Globus pallidus (tissue), 1 donor: ENCODE measurements at regions not wholly inside any gene's neighbourhood (a gene's known extent, or its start where the extent isn't known, plus 50 kb on each side); places are given as distances from the start of the nearest gene placed in this dataset.
"Not testable (repeated sequence)": the region's sequence is repeated elsewhere in the genome, so short reads cannot be mapped to it uniquely, and the experiment has no call there.

Experiments
- DNase-seq: peaks from one replicate; pipeline ENCODE4 v3.0.0-alpha.2; 2015; ENCODE audit warnings: low spot score

DNA sequence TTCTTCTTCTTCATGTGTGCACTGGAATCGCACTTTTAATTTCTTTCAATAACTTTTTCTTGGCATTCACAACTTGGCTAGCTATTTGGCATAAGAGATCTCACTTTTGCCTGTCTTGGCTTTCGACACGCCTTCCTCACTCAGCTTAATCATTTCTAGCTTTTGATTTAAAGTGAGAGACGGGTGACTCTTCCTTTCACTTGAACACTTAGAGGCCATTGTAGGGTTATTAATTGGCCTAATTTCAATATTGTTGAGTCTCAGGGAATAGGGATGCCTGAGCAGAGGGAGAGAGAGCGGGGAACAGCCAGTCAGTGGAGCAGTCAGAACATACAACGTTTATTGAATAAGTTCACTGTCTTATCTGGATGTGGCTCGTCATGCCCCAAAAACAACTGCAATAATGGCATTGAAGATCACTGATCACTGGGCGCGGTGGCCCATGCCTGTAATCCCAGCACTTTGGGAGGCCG, 200.3 kb downstream of the SEC14L1 start:
- no peak for DNase-seq

DNA sequence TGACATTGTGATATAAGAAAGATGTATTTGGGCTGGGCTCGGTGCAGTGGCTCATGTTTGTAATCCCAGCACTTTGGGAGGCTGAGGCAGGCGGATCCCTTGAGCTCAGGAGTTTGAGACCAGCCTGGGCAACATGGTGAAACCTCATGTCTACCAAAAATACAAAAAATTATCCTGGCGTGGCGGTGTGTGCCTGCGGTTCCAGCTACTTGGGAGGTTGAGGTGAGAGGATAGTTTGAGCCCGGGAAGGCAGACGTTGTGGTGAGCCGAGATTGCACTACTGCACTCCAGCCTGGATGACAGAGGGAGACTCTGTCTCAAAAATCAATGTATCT, 201.9 kb downstream of the SEC14L1 start:
- not testable (repeated sequence) for DNase-seq

DNA sequence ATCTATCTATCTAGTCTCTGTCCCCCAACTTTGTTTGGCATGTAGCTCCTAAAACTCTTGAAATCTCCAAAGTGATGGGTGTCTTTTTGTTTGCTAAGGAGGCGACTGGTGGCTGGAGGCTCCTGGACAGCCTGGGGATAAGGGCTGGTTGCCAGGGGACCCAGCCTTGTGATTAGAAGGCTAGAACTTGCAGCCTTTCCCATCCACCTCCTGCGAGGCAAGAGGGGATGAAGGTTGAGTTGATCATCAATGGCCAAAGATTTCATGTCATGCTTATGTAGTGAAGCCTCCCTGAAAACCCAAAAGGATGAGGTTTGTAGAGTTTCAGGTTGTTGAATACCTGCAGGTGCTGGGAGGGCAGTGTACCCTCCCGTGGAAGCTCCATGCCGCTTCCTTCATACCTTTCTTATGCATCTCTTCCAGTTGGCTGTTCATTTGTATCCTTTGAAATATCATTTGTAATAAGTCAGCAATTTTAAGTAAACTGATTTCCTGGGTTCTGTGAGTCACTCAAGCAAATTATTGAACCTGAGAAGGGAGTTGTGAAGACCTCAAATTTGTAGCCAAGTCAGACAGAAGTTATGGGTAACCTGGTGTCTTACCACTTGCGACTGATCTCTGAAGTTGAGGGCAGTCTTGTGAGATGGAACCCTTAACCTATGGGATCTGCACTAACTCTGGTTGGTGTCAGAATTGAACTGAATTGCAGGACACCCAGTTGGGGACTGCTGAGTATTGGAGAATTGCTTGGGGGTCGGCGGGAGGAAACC, 202.4 kb downstream of the SEC14L1 start:
- no peak for DNase-seq

DNA sequence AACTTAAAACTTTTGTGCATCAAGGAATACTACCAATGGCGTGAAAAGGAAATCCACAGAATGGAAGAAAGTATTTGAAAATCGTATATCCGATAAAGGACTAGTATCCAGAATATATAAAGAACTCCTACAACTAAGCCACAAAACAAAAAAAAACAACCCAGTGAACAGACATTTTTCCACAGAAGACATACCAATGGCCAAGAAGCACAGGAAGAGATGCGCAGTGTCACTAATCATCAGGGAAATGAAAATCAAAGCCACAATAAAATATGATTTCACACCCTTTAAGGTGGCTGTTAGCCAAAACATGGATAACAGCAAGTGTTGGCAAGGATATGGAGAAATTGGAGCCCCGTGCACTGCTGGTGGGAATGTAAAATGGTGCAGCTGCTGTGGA, 203.3 kb downstream of the SEC14L1 start:
- DNase-seq: no peak

DNA sequence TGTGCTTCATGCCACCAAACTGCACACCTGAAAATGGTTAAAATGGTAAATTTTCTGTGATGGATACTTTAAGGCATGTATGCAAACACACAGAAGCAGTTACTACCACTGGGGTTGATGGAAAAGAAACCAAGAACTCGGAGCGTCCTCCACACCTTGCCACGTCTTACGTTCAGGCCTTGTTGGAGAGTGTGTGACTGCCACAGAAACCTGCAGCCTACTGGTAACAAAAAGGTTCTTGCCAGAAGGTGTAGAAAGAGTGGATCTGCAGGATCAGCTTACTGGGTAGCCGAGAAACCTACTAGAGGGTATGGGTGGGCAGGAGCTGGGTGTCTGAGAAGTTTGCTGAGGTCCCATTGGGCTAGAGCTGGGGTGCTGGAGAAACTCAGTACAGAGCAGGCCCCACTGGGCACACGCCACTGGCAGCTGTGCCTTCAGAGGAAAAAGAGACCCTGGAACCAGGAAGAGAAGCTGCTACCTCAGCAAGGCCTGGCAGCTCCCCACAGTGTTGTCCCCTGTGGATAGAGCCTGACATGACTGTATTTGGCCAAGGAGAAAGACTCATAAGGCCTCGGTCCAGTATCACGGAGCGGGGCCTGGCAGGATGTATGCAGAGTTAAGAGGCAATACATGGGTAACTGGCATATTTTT, 204.6 kb downstream of the SEC14L1 start:
- no peak for DNase-seq

DNA sequence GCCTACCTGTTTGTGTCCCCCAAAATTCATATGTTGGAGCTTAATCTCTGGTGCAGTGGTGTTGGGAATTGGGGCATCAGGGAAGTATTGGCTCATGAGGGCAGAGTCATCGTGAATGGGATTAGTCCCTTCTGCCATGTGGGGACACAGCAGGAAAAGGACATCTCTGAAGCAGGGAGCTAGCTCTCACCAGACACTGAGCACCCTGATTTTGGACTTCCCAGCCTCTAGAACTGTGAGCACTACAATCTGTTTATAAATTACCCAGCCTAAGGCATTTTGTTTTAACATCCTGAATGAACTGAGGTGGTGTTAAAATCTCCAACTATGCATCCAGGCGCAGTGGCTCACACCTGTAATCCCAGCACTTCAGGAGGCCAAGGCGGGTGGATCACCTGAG, 206.0 kb downstream of the SEC14L1 start:
- no peak for DNase-seq

DNA sequence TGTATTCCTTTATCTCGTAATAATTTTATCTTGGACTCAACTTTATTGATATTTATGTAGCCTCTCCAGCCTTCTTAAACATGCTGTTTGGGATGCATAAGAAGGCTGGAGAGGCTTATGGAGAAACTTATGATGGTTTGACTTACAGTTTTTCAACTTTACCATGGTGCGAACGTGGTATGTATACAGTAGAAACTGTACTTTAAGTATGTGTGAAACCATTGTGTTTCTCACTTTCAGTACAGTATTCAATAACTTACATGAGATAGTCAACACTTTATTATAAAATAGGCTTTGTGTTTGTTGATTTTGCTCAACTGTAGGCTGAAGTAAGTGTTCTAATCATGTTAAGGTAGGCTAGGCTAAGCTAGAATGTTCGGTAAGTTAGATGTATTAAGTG, 206.8 kb downstream of the SEC14L1 start:
- no peak for DNase-seq

DNA sequence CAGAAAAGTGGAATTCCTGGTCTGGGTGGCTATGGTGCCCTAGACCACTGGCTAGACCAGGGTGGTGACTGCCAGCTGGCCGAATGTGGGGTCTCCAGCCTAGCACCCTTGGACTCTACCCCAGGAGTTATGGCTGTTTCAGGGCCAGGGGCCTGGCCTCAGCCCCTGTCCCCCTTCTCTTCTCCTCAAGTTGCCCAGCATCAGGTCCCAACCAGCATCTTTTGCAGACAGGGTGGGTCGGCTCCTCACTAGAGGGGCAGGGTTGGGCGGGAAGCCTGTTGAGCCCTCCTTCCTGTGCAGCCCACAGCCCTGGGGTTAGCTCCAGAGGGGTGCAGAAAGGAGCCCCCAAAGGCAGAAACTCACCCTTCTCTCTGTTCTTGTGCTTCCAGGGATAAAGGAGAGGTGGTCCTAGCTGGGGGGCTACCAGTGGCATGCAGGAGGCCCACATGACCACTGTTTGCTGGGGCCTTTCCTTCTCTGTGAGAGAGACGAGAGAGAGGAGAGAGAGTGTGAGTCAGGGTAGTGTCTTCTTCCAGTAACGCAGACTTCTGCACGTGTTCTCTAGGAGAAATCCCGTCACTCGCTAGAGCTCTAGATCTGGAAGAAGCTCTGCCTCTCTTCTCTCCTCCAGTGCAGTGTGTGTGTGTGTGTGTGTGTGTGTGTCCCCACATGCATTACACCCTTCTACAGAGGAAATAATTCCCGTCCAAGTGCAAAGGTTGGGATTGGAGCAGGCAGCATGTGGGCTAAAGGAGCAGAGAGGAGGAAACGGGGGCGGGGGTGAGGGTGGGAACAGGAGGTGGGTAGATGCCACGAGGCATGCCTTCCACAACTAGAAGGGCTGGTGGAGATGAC, 209.4 kb downstream of the SEC14L1 start:
- no peak for DNase-seq

DNA sequence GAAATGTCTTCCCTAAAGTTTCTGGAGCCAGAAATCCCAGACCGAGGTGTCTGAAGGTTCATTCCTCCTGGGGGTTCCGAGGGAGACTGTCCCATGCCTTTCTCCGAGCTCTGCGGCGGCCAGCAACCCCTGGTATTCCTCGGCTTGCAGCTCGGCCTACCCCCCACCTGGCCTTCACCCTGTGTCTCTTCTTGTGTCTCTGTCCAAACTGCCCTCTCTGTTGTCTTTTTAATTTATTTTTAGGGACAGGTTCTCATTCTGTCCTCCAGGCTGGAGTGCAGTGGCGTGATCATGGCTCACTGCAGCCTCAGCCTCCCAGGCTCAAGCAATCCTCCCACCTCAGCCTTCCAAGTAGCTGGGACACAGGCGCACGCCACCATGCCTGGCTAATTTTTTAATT, 211.7 kb downstream of the SEC14L1 start:
- no peak for DNase-seq

DNA sequence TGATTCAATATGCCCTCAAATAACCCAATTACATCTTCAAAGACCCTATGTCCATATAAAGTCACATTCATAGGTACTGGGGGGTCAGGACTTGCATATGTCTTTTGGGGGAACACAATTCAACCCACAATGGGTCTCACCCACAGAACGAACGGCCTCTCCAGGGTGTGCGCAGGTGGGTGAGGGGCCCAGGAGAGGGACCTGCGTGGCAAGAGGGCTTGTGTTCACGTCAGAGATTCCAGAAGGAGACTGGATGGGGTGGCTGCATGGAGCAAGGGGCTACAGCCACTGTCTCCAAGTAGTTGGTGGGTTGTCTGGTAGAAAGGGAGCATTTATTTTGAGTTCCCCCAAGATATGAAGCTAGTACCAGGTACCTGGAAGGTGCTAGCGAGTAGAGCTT, 212.2 kb downstream of the SEC14L1 start:
- DNase-seq: no peak

DNA sequence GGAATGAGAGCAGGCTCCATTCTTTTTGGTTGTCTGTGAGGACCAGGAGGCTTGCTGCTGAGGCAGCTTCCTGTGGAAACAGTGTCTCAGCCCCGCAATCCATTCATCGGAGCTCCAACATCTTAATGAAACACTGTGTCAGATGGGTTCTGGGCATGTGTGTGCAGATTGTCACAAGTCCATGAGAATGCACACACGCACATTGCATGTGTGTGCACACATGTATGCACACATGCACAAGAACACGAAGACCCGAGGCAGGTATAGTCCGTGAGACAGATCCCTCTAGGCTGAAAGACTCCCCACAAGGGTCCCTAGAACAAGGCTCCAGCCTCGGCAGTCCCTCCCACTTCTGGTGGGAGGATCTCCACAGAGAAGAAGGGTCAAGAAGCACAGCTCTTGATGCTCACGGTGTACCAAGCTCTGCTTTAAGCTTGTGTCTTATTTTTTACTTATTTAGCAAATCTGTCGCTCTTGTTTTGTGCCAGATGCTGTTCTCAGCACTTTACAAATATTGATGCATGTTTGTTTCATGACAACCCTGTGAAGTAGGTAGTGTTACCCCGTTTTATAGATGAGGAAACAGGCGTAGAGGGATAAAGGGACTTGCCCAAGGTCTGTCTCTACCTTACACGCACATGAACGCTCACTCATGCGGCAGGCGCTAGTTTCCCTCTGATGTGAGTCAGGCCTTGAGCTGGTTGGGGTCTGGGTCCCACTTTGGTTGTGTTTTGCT, 213.1 kb downstream of the SEC14L1 start:
- no peak for DNase-seq

DNA sequence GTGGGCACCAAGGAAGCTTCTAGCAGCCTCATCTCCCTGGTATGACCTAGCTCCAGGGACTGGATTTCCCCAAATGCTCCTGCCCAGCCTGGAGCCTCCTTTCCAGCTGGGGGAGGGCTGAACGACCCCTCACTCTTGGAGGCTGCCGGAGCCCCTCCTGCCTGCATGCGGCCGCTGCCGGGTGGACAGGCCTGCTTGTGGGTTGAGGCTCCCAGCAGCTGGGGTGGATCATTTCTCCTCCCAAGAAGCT, 213.6 kb downstream of the SEC14L1 start:
- DNase-seq: no peak

DNA sequence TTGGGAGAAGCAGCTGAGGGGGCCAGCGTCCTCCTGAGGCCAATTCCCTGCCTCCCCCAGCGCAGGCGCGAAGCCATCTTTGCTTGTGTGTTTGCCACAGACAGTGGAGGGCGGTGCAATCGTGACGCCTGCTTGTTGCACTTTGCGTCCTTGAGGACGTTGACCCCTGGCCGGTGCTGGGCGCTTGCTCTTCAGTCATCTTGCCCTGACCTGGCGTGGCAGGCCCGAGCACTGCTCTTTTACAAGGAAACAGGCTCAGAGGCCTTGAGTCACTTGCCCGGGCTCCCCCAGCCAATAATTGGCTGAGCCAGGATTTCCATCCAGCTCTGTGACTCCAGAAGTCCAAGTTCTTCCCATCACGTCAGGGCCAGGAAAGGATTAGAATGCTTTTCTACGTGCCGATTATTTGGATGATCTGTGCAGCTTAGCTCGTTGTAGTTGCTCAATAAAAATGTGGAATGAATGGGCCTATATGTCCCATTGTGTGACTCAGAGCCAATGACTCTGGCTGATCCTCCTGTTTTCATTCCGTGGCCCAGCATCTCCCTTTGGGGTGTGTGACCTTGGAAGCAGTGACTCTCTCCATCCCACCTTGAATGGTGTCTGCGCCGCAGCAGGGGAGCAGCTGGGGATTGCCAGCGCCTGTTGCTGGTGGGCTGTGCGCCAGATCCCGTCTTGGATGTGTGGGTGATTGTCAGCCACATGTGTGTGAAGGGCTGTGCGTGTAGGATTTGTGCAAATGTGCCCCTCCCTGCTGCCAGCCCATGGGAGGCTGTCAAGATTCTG, 214.1 kb downstream of the SEC14L1 start:
- DNase-seq: no peak

DNA sequence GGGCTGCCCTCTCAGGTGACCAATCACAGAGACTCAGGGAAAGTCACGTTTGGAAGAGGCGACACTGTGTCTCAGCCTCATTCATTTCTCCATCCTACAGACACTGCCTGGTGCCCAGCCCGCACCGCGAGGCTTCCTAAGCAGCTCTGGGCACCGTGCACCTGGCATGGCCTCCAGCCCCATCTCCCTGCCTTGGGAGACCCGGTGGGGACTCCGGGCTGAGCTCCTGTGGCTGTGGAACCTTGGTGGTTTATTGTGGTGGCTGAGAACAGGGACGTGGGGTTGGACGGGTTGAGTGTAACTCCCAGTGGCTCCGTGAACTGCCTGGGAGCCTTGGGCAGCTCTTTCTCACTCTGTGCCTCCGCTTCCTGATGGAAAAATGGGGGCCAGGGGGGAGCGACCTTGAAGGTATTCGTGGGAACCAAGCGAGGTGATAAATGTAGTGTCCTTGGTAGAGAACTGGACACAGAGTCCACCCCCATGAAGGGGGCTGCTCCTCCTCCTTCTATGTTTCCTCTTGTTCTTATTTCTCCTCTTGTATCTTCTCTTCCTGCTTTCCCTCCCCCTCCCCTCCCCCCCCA, 215.4 kb downstream of the SEC14L1 start:
- no peak for DNase-seq

DNA sequence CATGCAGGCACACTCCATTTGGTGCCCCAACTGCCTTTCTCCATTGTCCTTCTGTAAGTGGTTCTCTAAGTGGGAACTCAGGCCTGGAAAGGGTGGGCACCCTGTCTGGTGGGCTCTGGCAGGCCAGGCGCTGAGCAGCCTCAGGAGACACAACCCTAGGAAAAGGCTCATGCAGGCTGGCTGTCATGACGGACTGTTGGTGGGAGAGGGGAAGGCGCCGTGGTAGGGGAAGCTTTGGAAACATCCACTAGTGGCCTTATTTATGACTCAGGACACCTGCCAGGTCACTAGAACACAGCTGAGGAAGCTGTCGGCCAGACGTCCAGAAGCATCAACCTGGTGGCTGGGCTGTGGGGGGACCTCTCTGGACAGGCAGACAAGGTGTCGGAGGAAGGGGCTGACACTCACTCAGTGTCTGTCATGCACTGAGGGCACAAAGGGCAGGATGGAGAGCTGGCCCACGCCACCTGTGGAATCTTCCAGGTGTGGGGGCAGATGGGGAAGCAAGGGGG, 216.0 kb downstream of the SEC14L1 start:
- no peak for DNase-seq

DNA sequence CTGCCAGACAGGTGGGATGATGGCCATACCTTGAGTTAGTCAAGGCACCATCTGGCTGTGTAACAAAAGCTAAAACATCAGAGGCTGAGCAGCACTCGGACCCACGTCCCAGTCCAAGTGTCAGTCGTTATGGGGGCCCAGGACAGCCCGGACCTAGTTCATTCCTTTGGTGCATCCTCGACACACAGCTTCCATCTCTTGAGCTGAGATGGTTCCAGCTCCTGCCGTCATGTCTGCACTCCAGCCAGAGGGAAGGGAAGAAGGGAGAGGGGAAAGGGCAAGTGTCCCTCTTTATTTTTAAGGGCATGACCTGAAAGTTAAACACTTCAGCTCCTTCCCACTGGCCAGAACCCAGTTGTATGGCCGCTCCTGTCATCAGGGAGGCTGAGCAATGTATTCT, 218.0 kb downstream of the SEC14L1 start:
- DNase-seq: no peak

DNA sequence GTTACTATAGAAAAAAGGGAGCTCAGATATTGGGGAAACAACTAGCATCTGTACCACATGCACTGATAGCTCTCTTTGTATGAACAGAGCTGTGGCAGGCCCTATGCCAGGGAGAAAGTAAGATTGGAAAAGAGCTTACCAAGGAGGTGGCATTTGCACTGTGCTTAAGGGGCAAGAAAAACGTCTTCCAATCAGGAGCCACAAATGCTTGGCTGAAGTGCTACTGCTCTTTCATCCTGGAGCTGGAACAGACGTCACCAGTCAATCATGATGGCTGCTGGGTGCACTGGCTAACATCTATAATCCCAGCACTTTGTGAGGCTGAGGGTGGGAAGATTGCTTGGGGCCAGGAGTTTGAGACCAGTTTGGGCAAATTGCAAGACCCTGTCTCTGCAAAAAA, 218.5 kb downstream of the SEC14L1 start:
- DNase-seq: no peak

DNA sequence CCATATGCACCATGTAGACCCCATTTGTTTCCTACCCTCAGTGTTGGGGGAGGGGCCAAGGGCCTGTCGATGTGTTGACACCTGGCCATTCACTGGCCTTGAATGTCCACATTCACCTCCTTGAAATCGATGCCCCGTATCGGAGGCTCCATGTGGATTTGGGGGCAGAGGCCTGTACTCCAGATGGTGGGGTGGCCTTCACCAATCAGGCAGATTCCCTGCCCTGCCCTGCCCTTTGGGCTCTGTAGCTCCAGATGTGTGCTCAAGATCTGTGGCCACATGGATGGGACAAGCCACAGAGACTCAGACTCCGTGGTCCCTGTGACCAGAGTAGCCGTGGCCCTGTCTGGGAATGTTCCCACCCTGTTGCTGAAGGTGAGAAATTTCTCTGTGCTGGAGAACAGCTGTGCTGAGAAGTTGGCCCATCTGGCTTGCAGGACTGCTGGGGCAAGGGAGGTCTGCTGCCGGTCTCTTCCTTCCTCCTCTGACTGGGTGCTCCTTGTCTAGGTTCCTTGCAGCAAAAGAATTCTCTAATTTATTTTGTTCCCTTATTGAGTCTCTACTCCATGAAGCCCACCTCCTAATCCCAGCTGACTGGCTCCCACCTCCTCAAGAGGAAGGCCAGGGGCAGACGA, 221.3 kb downstream of the SEC14L1 start:
- no peak for DNase-seq

DNA sequence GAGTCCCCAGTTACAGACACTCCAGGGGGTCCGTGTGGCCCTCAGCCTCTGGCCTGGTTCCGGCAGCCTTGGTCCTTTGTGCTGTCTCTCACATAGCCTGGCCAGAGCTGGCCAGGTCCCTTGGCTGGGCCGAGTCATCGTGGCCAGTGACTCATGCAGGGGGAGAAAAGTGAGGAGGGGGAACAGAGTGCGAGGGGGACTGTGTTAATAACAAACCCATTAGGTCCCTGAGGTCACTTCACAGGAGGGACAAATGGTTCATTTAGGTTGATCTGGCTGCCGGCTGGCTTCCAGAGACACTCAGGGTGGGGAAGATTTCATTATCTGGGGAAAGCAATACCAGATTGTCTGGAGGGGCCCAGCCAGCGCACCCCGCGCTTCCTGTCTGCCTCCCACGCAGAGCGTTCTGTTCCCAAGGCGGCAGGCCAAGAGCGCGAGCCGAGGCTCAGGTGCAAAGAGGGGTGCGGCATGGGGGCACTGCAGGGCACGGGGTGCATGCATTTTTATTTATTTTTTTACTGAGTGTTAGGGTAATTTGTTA, 223.1 kb downstream of the SEC14L1 start:
- no peak for DNase-seq

DNA sequence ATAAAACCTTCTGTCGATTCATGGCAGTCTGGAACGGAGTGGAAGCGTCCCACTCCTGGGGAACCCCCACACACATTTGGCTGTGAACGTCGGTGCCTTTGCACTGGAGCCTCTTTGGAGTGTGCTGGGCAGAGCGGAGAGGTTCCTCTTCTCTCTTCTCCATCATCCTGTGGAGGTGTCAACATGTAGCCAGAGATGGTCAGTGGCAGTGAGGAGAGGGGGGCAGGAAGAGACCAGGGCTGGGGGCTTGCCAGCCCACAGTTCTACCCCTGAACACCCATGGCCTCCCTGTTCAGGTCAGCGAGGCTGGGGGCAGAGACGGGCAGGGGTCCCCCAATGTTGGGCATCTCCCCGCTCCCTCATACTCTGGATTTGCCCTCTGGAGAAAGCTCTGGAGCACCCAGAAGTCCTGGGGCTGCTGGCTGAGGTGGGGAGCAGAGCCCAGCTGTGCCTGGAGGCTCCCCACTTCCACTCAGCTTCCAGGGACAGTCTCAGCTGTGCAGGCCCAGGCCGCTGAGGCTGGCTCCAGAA, 223.7 kb downstream of the SEC14L1 start:
- no peak for DNase-seq
